Breast epithelium (tissue), 4 donors: ENCODE measurements at regions not wholly inside any gene's neighbourhood (a gene's known extent, or its start where the extent isn't known, plus 50 kb on each side); places are given as distances from the start of the nearest gene placed in this dataset.
A peak's percentile ranks its signal among the peaks of the same experiment; 100 is the strongest.

ENCODE experiments used
- DNase-seq, 2 donors: peaks; one replicate each; pipeline ENCODE4 v3.0.0-alpha.2; 2019; ENCODE audit warnings: low spot score in 2 of 2
- H3K27ac ChIP-seq, 2 donors: fragments of 200-600 bp; sonication (generic) in 1 of 2; one replicate each; pipeline ENCODE4 v1.5.1; 2016 to 2019; ENCODE audit warnings: mild to moderate bottlenecking in 1 of 2
- H3K27me3 ChIP-seq, 2 donors: fragments of 200-600 bp; sonication (generic) in 1 of 2; one replicate each; pipeline versions ENCODE4 v1.5.1 to v1.6.0; 2017 to 2019; ENCODE audit warnings: control low read depth in 1 of 2, mild to moderate bottlenecking in 1 of 2
- H3K36me3 ChIP-seq: fragments of 200-600 bp; one replicate; pipeline ENCODE4 v1.5.1; 2019
- H3K4me1 ChIP-seq, 2 donors: fragments of 200-600 bp; sonication (generic); one replicate each; pipeline ENCODE4 v1.5.1; 2016 to 2019; ENCODE audit warnings: control low read depth in 1 of 2
- H3K4me3 ChIP-seq, 3 donors: fragments of 200-600 bp; sonication (generic); 1 replicate in 2 of 3; 2 replicates in 1 of 3; pipeline ENCODE4 v1.5.1; 2016 to 2019; ENCODE audit warnings: mild to moderate bottlenecking in 3 of 3, moderate library complexity in 2 of 3
- H3K9me3 ChIP-seq, 2 donors: fragments of 200-600 bp; sonication (generic) in 1 of 2; one replicate each; pipeline ENCODE4 v1.5.1; 2016 to 2019; ENCODE audit warnings: control low read depth in 1 of 2
- CTCF ChIP-seq, 3 donors: fragments of 450-650 bp; IDR thresholded peaks; one replicate each; pipeline ENCODE4 v1.5.1; 2016 to 2017; ENCODE audit warnings: antibody characterized with exemption in 3 of 3, mild to moderate bottlenecking in 3 of 3, moderate library complexity in 3 of 3
- POLR2A ChIP-seq: fragments of 450-650 bp; IDR thresholded peaks from one replicate; pipeline ENCODE4 v1.6.1; 2016; ENCODE audit warnings: antibody characterized with exemption, mild to moderate bottlenecking, moderate library complexity
- POLR2AphosphoS5 ChIP-seq, 3 donors: sonication (generic); formaldehyde crosslinking; IDR thresholded peaks; one replicate each; pipeline ENCODE4 v1.6.1; 2017; ENCODE audit warnings: antibody characterized with exemption in 3 of 3
- intact Hi-C: fragments of 100-400 bp; cut with DNase I; formaldehyde crosslinking; loops from one replicate; pipeline ENCODE4 v1.15.1; 2023; ENCODE audit warnings: low total_unique reads

GRCh38 chr2:38215993-38216392 is 140.0 kb upstream of the CYP1B1 start:
- Histone ChIP-seq H3K27me3 (no peaks in the 10 kb centered on the region), H3K4me1 (no peaks in the 10 kb centered on the region), H3K9me3 (peaks cover 0 to 6% of the 10 kb centered on the region in 2 donors), H3K36me3 (no peaks in the 10 kb centered on the region), H3K4me3 (no peak overlapping the region), H3K27ac (peak overlapping the region in 1 of 2 donors; percentile 39)
- TF ChIP-seq CTCF (IDR thresholded peaks at IDR 0.05) = no peak
- no peak for TF ChIP-seq POLR2A
- TF ChIP-seq POLR2AphosphoS5 (IDR thresholded peaks at IDR 0.05) = no peak
- DNase-seq = no peak
- intact Hi-C loops = no loop called here

DNA sequence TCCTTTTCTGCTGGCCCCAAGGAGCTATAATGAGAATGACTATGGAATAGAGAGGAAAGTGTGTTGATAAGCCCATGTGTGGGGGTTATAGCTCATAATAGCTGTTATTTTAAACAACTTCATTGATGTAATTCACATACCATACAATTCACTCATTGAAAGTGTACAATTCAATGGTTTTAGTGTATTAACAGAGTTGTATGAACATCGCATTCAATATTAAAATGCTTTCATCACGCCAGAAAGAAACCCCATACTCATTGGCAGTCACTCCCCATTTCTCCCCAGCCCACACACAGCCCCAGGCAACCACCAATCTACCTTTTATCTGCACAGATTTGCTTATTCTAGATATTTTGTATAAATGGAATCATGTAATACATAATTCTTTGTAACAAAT is 139.6 kb upstream of the CYP1B1 start:
- Histone ChIP-seq H3K9me3 (peaks cover 0 to 6% of the 10 kb centered on the region in 2 donors), H3K36me3 (no peaks in the 10 kb centered on the region), H3K4me1 (no peaks in the 10 kb centered on the region), H3K27ac (peak overlapping the region in 1 of 2 donors; percentile 25), H3K4me3 (no peak overlapping the region), H3K27me3 (no peaks in the 10 kb centered on the region)
- intact Hi-C loops = no loop called here
- TF ChIP-seq POLR2A (no peak), CTCF (IDR thresholded peaks at IDR 0.05) (no peak)
- DNase-seq = no peak

- Histone ChIP-seq H3K9me3 (peaks cover 0 to 6% of the 10 kb centered on the region in 2 donors), H3K27me3 (no peaks in the 10 kb centered on the region), H3K27ac (peak overlapping the region in 1 of 2 donors; percentile 28), H3K4me1 (no peaks in the 10 kb centered on the region), H3K4me3 (no peak overlapping the region), H3K36me3 (no peaks in the 10 kb centered on the region)
- intact Hi-C loops = no loop called here
- TF ChIP-seq POLR2A = no peak
- TF ChIP-seq CTCF (IDR thresholded peaks at IDR 0.05) = no peak
- peak in 1 of 3 donors; percentile 23 for TF ChIP-seq POLR2AphosphoS5 (IDR thresholded peaks at IDR 0.05)
- no peak for DNase-seq
Measured at GRCh38 chr2:38214209-38214717, 138.3 kb upstream of the CYP1B1 start.

DNA sequence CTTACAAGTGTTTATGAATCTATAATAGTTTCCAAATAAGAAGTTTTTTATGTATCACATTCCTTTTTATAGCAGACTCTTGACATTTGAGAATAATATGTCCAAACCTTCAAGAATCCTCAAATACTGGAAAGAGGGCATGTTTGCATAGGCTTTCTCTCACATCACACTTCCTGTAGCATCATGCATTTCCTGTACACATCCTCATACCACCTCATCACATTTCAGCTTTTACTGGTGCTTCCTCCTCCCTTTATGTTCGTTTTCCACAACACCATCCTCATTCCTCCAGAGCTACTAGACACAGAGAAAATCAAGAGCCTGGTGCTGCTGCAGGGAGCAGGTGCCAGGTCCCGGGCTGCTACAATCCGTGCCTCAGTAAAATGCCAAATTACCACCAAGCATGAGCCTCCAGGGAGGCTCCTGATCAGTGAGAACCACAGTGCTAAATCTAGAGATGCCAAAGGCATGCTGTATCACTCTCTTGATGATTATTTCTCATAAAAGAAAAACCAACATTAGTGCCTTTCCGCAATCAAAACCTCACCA is 137.7 kb upstream of the CYP1B1 start:
- intact Hi-C loops = no loop called here
- Histone ChIP-seq H3K27me3 (no peaks in the 10 kb centered on the region), H3K27ac (no peak overlapping the region), H3K36me3 (no peaks in the 10 kb centered on the region), H3K9me3 (peaks cover 0 to 6% of the 10 kb centered on the region in 2 donors), H3K4me3 (no peak overlapping the region), H3K4me1 (no peaks in the 10 kb centered on the region)
- no peak for TF ChIP-seq CTCF (IDR thresholded peaks at IDR 0.05)
- no peak for TF ChIP-seq POLR2AphosphoS5 (IDR thresholded peaks at IDR 0.05)
- no peak for DNase-seq

DNA sequence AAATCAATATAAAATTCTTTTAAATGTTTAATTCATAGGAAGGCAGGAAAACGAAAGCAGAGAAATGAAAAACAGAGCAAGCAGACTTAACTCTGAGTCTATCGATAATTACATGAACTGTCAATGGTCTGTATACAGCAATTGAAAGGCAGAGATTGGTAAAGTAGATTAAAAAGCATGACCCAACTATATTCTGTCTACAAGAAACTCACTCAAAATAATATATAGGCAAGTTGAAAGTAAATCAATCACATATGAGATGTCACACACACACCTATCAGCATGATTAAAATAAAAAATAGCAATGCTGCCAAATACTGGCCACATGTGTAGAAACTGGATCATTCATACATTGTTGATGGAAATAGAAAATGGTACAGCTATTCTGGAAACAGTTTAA is 136.4 kb upstream of the CYP1B1 start:
- no peaks in the 10 kb centered on the region for H3K36me3 ChIP-seq
- H3K9me3 ChIP-seq = peaks cover 0 to 6% of the 10 kb centered on the region in 2 donors
- H3K4me1 ChIP-seq = no peaks in the 10 kb centered on the region
- DNase-seq = no peak
- TF ChIP-seq POLR2A (no peak), CTCF (IDR thresholded peaks at IDR 0.05) (no peak), POLR2AphosphoS5 (IDR thresholded peaks at IDR 0.05) (no peak)
- no peak overlapping the region for H3K27ac ChIP-seq
- H3K27me3 ChIP-seq = no peaks in the 10 kb centered on the region
- H3K4me3 ChIP-seq = no peak overlapping the region
- intact Hi-C loops = no loop called here
